ENCODE measurements at regions not wholly inside any gene's neighbourhood (a gene's known extent, or its start where the extent isn't known, plus 50 kb on each side); places are given as distances from the start of the nearest gene placed in this dataset.

DNA sequence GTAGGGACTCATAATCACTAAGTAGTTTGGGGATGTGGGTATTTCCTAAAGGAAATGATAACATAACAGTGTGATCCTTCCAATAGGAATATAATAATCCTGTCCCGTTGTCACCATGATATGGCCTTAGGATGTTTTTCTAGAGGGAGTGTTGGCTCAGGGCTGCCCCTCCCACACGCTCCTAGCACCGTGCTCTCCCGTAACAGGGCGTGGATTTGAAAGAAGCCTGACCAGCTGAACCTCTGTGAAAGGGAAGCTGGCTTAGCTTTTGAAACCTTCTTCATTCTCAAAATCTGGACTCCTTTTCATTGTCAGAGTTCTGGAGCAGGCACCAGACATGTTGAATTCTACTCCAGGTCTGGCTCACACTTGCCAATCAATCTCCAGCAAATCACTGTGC is 103.4 kb upstream of the SASH1 start:
- TF ChIP-seq NFIC (IDR thresholded peaks at IDR 0.05) = no peak
- no peak for TF ChIP-seq TAF1 (IDR thresholded peaks at IDR 0.05; ENCODE audit: low read depth)
- TF ChIP-seq, protein P1, sequence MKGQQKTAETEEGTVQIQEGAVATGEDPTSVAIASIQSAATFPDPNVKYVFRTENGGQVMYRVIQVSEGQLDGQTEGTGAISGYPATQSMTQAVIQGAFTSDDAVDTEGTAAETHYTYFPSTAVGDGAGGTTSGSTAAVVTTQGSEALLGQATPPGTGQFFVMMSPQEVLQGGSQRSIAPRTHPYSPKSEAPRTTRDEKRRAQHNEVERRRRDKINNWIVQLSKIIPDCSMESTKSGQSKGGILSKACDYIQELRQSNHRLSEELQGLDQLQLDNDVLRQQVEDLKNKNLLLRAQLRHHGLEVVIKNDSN (IDR thresholded peaks at IDR 0.05) = no peak
- no peak for TF ChIP-seq YY1 (IDR thresholded peaks at IDR 0.05; ENCODE audit: low read depth)
- TF ChIP-seq, protein P2, sequence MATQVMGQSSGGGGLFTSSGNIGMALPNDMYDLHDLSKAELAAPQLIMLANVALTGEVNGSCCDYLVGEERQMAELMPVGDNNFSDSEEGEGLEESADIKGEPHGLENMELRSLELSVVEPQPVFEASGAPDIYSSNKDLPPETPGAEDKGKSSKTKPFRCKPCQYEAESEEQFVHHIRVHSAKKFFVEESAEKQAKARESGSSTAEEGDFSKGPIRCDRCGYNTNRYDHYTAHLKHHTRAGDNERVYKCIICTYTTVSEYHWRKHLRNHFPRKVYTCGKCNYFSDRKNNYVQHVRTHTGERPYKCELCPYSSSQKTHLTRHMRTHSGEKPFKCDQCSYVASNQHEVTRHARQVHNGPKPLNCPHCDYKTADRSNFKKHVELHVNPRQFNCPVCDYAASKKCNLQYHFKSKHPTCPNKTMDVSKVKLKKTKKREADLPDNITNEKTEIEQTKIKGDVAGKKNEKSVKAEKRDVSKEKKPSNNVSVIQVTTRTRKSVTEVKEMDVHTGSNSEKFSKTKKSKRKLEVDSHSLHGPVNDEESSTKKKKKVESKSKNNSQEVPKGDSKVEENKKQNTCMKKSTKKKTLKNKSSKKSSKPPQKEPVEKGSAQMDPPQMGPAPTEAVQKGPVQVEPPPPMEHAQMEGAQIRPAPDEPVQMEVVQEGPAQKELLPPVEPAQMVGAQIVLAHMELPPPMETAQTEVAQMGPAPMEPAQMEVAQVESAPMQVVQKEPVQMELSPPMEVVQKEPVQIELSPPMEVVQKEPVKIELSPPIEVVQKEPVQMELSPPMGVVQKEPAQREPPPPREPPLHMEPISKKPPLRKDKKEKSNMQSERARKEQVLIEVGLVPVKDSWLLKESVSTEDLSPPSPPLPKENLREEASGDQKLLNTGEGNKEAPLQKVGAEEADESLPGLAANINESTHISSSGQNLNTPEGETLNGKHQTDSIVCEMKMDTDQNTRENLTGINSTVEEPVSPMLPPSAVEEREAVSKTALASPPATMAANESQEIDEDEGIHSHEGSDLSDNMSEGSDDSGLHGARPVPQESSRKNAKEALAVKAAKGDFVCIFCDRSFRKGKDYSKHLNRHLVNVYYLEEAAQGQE (IDR thresholded peaks at IDR 0.05; ENCODE audit: low read depth) = no peak
- no peak for TF ChIP-seq CEBPB (IDR thresholded peaks at IDR 0.05)
- TF ChIP-seq TCF12 (IDR thresholded peaks at IDR 0.05; ENCODE audit: low read depth) = no peak
- TF ChIP-seq FOXM1 (IDR thresholded peaks at IDR 0.05; ENCODE audit: borderline replicate concordance, low read depth) = no peak
- TF ChIP-seq, protein P3, sequence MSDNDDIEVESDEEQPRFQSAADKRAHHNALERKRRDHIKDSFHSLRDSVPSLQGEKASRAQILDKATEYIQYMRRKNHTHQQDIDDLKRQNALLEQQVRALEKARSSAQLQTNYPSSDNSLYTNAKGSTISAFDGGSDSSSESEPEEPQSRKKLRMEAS (IDR thresholded peaks at IDR 0.05) = no peak
- no peak for TF ChIP-seq EP300 (IDR thresholded peaks at IDR 0.05; ENCODE audit: borderline replicate concordance)
- TF ChIP-seq TEAD4 (IDR thresholded peaks at IDR 0.05) = no peak
- TF ChIP-seq EGR1 (IDR thresholded peaks at IDR 0.05) = no peak
- no peak for TF ChIP-seq ZBTB7A (IDR thresholded peaks at IDR 0.05; ENCODE audit: low read depth)
- TF ChIP-seq CREB1 (IDR thresholded peaks at IDR 0.05; ENCODE audit: low read depth) = no peak
- TF ChIP-seq RAD21 (IDR thresholded peaks at IDR 0.05; ENCODE audit: low read depth) = no peak

DNA sequence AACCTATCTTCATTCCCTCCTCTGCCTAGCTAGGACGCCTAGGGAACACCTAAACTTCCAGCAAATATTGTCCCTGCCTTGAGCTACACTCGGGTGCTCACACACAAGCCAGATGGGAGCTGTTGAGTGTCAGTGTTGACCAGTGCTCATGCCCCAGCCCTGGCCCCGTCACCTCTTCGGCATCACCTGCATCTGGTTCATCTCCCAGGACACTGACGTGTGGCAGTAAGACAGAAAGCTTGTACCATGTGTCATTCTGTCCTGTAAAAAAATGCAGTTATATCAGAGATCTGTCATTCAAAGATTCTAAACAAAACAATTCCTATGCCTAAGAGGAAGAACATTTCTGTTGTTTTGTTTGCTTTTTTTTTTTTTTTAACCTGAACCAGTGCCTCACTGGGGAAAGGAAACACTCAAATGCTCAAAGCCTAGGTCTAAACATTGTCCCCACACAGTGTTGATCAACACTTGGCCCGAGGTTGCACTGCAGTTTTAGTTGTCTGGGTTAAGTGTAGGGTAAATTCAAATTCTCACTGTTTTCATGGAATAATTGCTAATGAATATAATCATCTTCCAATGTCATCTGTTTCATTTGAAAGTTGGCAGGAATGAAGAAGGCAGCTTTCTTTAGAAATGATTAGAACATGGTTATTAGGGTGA is 102.7 kb upstream of the SASH1 start:
- TF ChIP-seq CEBPB (IDR thresholded peaks at IDR 0.05) (no peak), TCF12 (IDR thresholded peaks at IDR 0.05; ENCODE audit: low read depth) (no peak), TEAD4 (IDR thresholded peaks at IDR 0.05) (no peak), RAD21 (IDR thresholded peaks at IDR 0.05; ENCODE audit: low read depth) (no peak), YY1 (IDR thresholded peaks at IDR 0.05; ENCODE audit: low read depth) (no peak), ZBTB7A (IDR thresholded peaks at IDR 0.05; ENCODE audit: low read depth) (no peak), NFIC (IDR thresholded peaks at IDR 0.05) (no peak), TAF1 (IDR thresholded peaks at IDR 0.05; ENCODE audit: low read depth) (no peak), FOXM1 (IDR thresholded peaks at IDR 0.05; ENCODE audit: borderline replicate concordance, low read depth) (no peak), EGR1 (IDR thresholded peaks at IDR 0.05) (no peak), CREB1 (IDR thresholded peaks at IDR 0.05; ENCODE audit: low read depth) (no peak), EP300 (IDR thresholded peaks at IDR 0.05; ENCODE audit: borderline replicate concordance) (no peak)
- TF ChIP-seq, protein P2 (IDR thresholded peaks at IDR 0.05; ENCODE audit: low read depth) = no peak
- TF ChIP-seq, protein P3 (IDR thresholded peaks at IDR 0.05) = no peak
- TF ChIP-seq, protein P1 (IDR thresholded peaks at IDR 0.05) = no peak

DNA sequence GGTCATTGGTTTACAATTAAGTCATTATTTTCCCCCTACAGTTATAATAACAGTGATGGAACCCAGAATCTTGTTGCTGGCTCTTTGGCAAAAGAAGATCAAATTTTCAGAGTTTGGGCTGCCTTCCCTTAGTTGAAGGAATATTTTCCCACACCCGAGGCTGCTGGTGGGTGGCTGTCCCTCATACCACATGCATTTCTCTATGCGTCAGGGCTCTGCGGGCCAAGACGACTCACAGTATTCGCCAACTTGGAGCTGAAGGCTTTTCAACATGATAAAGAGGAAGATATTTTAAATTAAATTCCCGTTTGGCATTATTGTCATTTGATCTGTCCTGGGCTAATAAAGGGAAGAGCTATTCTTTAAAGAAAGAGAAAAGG is 102.2 kb upstream of the SASH1 start:
- TF ChIP-seq, protein P3 (IDR thresholded peaks at IDR 0.05) = no peak
- TF ChIP-seq TAF1 (IDR thresholded peaks at IDR 0.05; ENCODE audit: low read depth) (no peak), CREB1 (IDR thresholded peaks at IDR 0.05; ENCODE audit: low read depth) (no peak), EP300 (IDR thresholded peaks at IDR 0.05; ENCODE audit: borderline replicate concordance) (no peak), YY1 (IDR thresholded peaks at IDR 0.05; ENCODE audit: low read depth) (no peak), EGR1 (IDR thresholded peaks at IDR 0.05) (no peak)
- TF ChIP-seq, protein P2 (IDR thresholded peaks at IDR 0.05; ENCODE audit: low read depth) = no peak

DNA sequence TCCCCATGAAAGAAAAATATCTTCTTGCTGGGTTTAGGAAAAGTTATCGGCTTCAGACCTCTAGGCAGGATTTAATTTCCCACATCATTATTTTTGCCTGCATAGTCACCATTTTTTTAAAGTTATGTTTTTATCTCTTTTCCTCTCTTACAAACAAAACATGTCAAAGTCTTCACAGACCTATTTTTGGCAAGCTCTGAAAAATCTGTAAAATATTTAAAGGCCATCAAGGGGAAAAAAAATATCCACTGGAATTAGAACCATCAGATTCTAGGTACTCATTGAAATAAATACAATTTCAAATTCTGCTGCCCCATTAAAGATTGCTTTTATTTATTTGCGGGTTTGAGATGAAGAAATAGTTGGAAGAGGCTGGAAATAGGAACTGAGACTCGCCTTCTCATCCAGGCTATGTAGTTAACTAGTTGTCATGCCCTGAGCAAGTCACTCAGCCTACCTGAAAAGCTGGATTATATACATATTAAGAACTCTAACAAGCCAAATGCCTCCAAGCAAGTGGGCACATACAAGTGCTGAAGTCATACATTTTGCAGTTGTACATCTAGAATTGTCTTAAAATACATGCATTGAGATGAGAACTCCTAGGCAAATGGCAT is 101.7 kb upstream of the SASH1 start:
- TF ChIP-seq YY1 (IDR thresholded peaks at IDR 0.05; ENCODE audit: low read depth) = no peak
- no peak for TF ChIP-seq EGR1 (IDR thresholded peaks at IDR 0.05)
- no peak for TF ChIP-seq TEAD4 (IDR thresholded peaks at IDR 0.05)

All from Ishikawa (cell line).